HepG2 (cell line): ENCODE measurements at regions not wholly inside any gene's neighbourhood (a gene's known extent, or its start where the extent isn't known, plus 50 kb on each side); places are given as distances from the start of the nearest gene placed in this dataset.

Source experiments
- ATAC-seq: fragments of 200-7000 bp; cut with Tn5 transposase; 3 replicates; pipeline ENCODE4 v1.9.1; 2020; ENCODE audit warnings: mild to moderate bottlenecking, moderate library complexity
- BruUV-seq: library from RNA; stranded (reverse); fragments of 400-500 nt; replicated peaks from 2 replicates; lab custom pipeline; 2021; lab: Mats Ljungman, UMichigan
- CTCF ChIA-PET: fragments of 300-600 bp; formaldehyde crosslinking; extraction: SDS; loops from one replicate; lab custom pipeline; 2021; ENCODE audit warnings: low total read pairs, inconsistent platforms, low intra/inter-chr PET ratio; lab: Yijun Ruan, JAX
- POLR2A ChIA-PET: fragments of 350-600 bp; sonication (Branson Sonifier 250); formaldehyde crosslinking; loops from one replicate; lab custom pipeline; 2020; ENCODE audit warnings: antibody characterized with exemption, inconsistent platforms; lab: Yijun Ruan, JAX
- DNase-seq: peaks from one replicate; pipeline ENCODE4 v3.0.0-alpha.2; 2015; ENCODE audit warnings: low spot score
- FAIRE-seq: peaks from 3 replicates; lab custom pipeline; 2011; peaks lifted over from hg19 to GRCh38; lab: Jason Lieb, UNC
- H2AFZ ChIP-seq: one replicate; pipeline ENCODE4 v1.6.1; 2011; ENCODE audit warnings: low read length, inconsistent platforms
- H3K27ac ChIP-seq: fragments of 300-600 bp; 3 replicates; pipeline ENCODE4 v1.8.0; 2011; ENCODE audit warnings: mixed run types, mild to moderate bottlenecking, mixed read lengths, low read length, inconsistent platforms; ENCODE audit not compliant: insufficient read depth; ENCODE audit errors: extremely low read length
- H3K27me3 ChIP-seq, 2 experiments: fragments of 200-600 bp in 1 of 2; 2 replicates in 1 of 2; 3 replicates in 1 of 2; pipeline versions ENCODE4 v1.6.0 to v1.8.0; 2011; ENCODE audit warnings: low read length in 2 of 2, mild to moderate bottlenecking in 2 of 2, moderate library complexity in 2 of 2, inconsistent platforms in 1 of 2; ENCODE audit not compliant: insufficient read depth in 2 of 2, control insufficient read depth in 1 of 2
- H3K36me3 ChIP-seq, 2 experiments: fragments of 200-600 bp in 1 of 2; replicated peaks in 1 of 2; 2 replicates in 1 of 2; 3 replicates in 1 of 2; pipeline versions ENCODE4 v1.5.1 to v1.8.0; 2011; ENCODE audit warnings: low read length in 2 of 2, inconsistent platforms in 1 of 2; ENCODE audit not compliant: insufficient read depth in 2 of 2, control insufficient read depth in 1 of 2
- H3K4me1 ChIP-seq: 2 replicates; pipeline ENCODE4 v1.5.1; 2012; ENCODE audit warnings: low read length, inconsistent platforms; ENCODE audit not compliant: insufficient read depth
- H3K4me2 ChIP-seq: 2 replicates; pipeline ENCODE4 v1.6.0; 2011; ENCODE audit warnings: low read depth, low read length, inconsistent platforms
- H3K4me3 ChIP-seq, 3 experiments: fragments of 200-600 bp in 1 of 3; sonication (generic), shearing (Covaris generic) in 1 of 3; replicated peaks in 1 of 3; 2 replicates each; pipeline ENCODE4 v1.5.1; 2011 to 2016; ENCODE audit warnings: low read length in 3 of 3, inconsistent platforms in 2 of 3, low read depth in 2 of 3, mild to moderate bottlenecking in 2 of 3, control low read depth in 1 of 3, mixed read lengths in 1 of 3; ENCODE audit not compliant: insufficient read depth in 1 of 3
- H3K79me2 ChIP-seq: one replicate; pipeline ENCODE4 v1.6.1; 2011; ENCODE audit warnings: low read length, inconsistent platforms; ENCODE audit not compliant: insufficient read depth
- H3K9ac ChIP-seq: 2 replicates; pipeline ENCODE4 v1.6.0; 2011; ENCODE audit warnings: mild to moderate bottlenecking, low read depth, low read length, inconsistent platforms; ENCODE audit not compliant: insufficient read depth
- H3K9me3 ChIP-seq: 2 replicates; pipeline ENCODE4 v1.5.1; 2012; ENCODE audit warnings: mild to moderate bottlenecking, low read length
- H4K20me1 ChIP-seq: 2 replicates; pipeline ENCODE4 v1.6.0; 2011; ENCODE audit warnings: inconsistent platforms, mild to moderate bottlenecking, low read length, moderate library complexity; ENCODE audit not compliant: insufficient read depth
- ATF7 ChIP-seq, 2 experiments: fragments of 450-650 bp in 1 of 2; sonication (generic) in 1 of 2; formaldehyde crosslinking in 1 of 2; IDR thresholded peaks; 2 replicates each; pipeline versions ENCODE4 v1.4.0 to v1.6.1; 2016 to 2020; ENCODE audit warnings: antibody characterized with exemption in 1 of 2, mild to moderate bottlenecking in 1 of 2, missing genetic modification reagents in 1 of 2
- CCDC6 ChIP-seq: sonication (generic); formaldehyde crosslinking; IDR thresholded peaks from 2 replicates; pipeline ENCODE4 v1.8.1; 2022; ENCODE audit warnings: mild to moderate bottlenecking, missing genetic modification reagents, moderate library complexity
- CTCF ChIP-seq: sonication (generic); formaldehyde crosslinking; IDR thresholded peaks from 2 replicates; pipeline ENCODE4 v1.5.0; 2020; ENCODE audit warnings: mild to moderate bottlenecking, missing genetic modification reagents, moderate library complexity
- GABPA ChIP-seq, 2 experiments: IDR thresholded peaks; 2 replicates each; pipeline ENCODE4 v1.6.1; 2011 to 2016; ENCODE audit warnings: low read depth in 2 of 2, low read length in 1 of 2, missing biosample characterization in 1 of 2, missing genetic modification characterization in 1 of 2
- KMT2A ChIP-seq: sonication (generic); formaldehyde crosslinking; IDR thresholded peaks from 2 replicates; pipeline ENCODE4 v1.4.0; 2020; ENCODE audit warnings: missing genetic modification reagents
- ZFP36 ChIP-seq: fragments of 150-350 bp; IDR thresholded peaks from 2 replicates; pipeline ENCODE4 v1.6.1; 2018; ENCODE audit warnings: borderline replicate concordance, low read length, low read depth; ENCODE audit not compliant: partially characterized antibody
- ZNF343 ChIP-seq: sonication (generic); formaldehyde crosslinking; IDR thresholded peaks from 2 replicates; pipeline ENCODE4 v1.4.0; 2020; ENCODE audit warnings: mild to moderate bottlenecking, missing genetic modification reagents
- WGBS: methylation state at CpG from one replicate; pipeline ENCODE4 v1.1.6; 2017; ENCODE audit warnings: low lambda C conversion rate; 5-methylcytosine and 5-hydroxymethylcytosine counted together
- in situ Hi-C: cut with HindIII; loops from 2 replicates; pipeline ENCODE4 v1.10.0; 2017; ENCODE audit warnings: low pct_unique_long_range_greater_than_20kb; ENCODE audit not compliant: extremely low pct_ligation_motif_present
- intact Hi-C: fragments of 100-400 bp; cut with micrococcal nuclease; formaldehyde crosslinking; loops from one replicate; pipeline ENCODE4 v1.10.0; 2022; ENCODE audit not compliant: unreplicated experiment
- TF ChIP-seq, protein P1 (sequence below): sonication (generic); formaldehyde crosslinking; IDR thresholded peaks from 2 replicates; pipeline ENCODE4 v1.8.0; 2022; ENCODE audit warnings: low read depth, missing genetic modification reagents
- TF ChIP-seq, protein P2 (sequence below), 2 experiments: fragments of 450-650 bp in 1 of 2; sonication (generic) in 1 of 2; formaldehyde crosslinking in 1 of 2; IDR thresholded peaks; 2 replicates each; pipeline versions ENCODE4 v1.6.1 to v1.8.0; 2016 to 2022; ENCODE audit warnings: antibody characterized with exemption in 1 of 2, mild to moderate bottlenecking in 1 of 2, missing genetic modification reagents in 1 of 2

- TF ChIP-seq ATF7 (IDR thresholded peaks at IDR 0.05) (no peak), ATF7 (CRISPR knock-in tag; IDR thresholded peaks at IDR 0.05) (no peak), ZNF343 (CRISPR knock-in tag) (no peak)
These were observed 83.3 kb downstream of the DDIT4L start (continued) for GRCh38 chr4:100106982-100107381.

DNA sequence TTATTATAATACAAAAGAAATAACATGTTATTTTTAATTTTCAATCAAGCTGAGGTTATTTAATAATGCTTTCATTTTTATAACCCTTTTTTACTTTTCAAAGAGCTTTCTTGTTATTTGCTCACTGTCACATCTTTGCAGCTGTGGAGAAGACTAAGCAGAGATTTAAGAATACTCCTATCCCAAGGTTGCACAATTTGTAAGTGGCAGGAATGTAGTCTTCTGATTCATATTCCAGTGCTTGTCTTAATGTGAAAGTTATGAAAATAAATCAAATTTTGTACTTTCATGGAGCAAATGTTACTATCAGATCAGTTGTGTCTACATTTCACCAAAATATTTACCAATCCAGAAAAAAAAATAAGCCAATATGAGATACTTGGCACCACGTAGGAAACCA is 86.6 kb downstream of the DDIT4L start:
- 0 out of 2 replicates have a peak, but pooled peaks cover 5% of the 10 kb centered on the region for H3K4me1 ChIP-seq
- intact Hi-C loops = no loop called here
- no peaks in the 10 kb centered on the region for H3K9me3 ChIP-seq
- ATAC-seq (no peak), FAIRE-seq (no peak), DNase-seq (no peak)
- H3K9ac ChIP-seq = no peak overlapping the region
- in situ Hi-C loops = no loop called here
- H3K79me2 ChIP-seq = no peaks in the 10 kb centered on the region
- no TSS peak for BruUV-seq
- 5% methylated on average over 1 of the region's 1 CpG for WGBS
- H4K20me1 ChIP-seq = no peaks in the 10 kb centered on the region
- no peak overlapping the region for H3K4me2 ChIP-seq
- ChIA-PET POLR2A (no interaction called here), CTCF (no interaction called here)
- no peak overlapping the region for H3K27ac ChIP-seq
- no peaks in the 10 kb centered on the region for H3K36me3 ChIP-seq
- H3K27me3 ChIP-seq = no peaks in the 10 kb centered on the region; a peak in 2 of 5 replicates
- H3K4me3 ChIP-seq = no peak overlapping the region
- no peak overlapping the region for H2AFZ ChIP-seq
- TF ChIP-seq, protein P1, sequence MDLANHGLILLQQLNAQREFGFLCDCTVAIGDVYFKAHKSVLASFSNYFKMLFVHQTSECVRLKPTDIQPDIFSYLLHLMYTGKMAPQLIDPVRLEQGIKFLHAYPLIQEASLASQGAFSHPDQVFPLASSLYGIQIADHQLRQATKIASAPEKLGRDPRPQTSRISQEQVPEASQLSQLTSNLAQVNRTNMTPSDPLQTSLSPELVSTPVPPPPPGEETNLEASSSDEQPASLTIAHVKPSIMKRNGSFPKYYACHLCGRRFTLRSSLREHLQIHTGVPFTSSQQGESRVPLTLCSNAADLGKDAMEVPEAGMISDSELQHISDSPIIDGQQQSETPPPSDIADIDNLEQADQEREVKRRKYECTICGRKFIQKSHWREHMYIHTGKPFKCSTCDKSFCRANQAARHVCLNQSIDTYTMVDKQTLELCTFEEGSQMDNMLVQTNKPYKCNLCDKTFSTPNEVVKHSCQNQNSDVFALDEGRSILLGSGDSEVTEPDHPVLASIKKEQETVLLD (CRISPR knock-in tag) = no peak
- TF ChIP-seq, protein P2, sequence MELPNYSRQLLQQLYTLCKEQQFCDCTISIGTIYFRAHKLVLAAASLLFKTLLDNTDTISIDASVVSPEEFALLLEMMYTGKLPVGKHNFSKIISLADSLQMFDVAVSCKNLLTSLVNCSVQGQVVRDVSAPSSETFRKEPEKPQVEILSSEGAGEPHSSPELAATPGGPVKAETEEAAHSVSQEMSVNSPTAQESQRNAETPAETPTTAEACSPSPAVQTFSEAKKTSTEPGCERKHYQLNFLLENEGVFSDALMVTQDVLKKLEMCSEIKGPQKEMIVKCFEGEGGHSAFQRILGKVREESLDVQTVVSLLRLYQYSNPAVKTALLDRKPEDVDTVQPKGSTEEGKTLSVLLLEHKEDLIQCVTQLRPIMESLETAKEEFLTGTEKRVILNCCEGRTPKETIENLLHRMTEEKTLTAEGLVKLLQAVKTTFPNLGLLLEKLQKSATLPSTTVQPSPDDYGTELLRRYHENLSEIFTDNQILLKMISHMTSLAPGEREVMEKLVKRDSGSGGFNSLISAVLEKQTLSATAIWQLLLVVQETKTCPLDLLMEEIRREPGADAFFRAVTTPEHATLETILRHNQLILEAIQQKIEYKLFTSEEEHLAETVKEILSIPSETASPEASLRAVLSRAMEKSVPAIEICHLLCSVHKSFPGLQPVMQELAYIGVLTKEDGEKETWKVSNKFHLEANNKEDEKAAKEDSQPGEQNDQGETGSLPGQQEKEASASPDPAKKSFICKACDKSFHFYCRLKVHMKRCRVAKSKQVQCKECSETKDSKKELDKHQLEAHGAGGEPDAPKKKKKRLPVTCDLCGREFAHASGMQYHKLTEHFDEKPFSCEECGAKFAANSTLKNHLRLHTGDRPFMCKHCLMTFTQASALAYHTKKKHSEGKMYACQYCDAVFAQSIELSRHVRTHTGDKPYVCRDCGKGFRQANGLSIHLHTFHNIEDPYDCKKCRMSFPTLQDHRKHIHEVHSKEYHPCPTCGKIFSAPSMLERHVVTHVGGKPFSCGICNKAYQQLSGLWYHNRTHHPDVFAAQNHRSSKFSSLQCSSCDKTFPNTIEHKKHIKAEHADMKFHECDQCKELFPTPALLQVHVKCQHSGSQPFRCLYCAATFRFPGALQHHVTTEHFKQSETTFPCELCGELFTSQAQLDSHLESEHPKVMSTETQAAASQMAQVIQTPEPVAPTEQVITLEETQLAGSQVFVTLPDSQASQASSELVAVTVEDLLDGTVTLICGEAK (IDR thresholded peaks at IDR 0.05) = no peak
- TF ChIP-seq, protein P2 (CRISPR knock-in tag; IDR thresholded peaks at IDR 0.05) = no peak
- TF ChIP-seq CCDC6 (no peak), KMT2A (no peak), GABPA (IDR thresholded peaks at IDR 0.05; ENCODE audit: low read depth, low read length) (no peak), GABPA (CRISPR knock-in tag; IDR thresholded peaks at IDR 0.05; ENCODE audit: low read depth) (no peak), CTCF (CRISPR knock-in tag) (no peak), ZFP36 (no peak)
